ENCODE measurements at regions not wholly inside any gene's neighbourhood (a gene's known extent, or its start where the extent isn't known, plus 50 kb on each side); places are given as distances from the start of the nearest gene placed in this dataset.
"Not testable (repeated sequence)": the region's sequence is repeated elsewhere in the genome, so short reads cannot be mapped to it uniquely, and the experiment has no call there.

GRCh38 chr21:14629461-14629860, 83.3 kb upstream of the SAMSN1 start:
- Histone ChIP-seq H3K4me2 (ENCODE audit: low read length) (no peak overlapping the region), H2AFZ (ENCODE audit: low read depth, low read length) (no peak overlapping the region), H3K9ac (ENCODE audit: low read length) (no peak overlapping the region), H3K4me1 (ENCODE audit: insufficient read depth, low read length) (no peaks in the 10 kb centered on the region), H3K27ac (ENCODE audit: low read depth, low read length) (no peak overlapping the region), H3K9me3 (ENCODE audit: insufficient read depth, low read depth, low read length) (no peaks in the 10 kb centered on the region), H3K4me3 (ENCODE audit: insufficient read depth, low read depth, low read length) (no peak overlapping the region), H3K79me2 (ENCODE audit: insufficient read depth, low read length) (no peaks in the 10 kb centered on the region), H3K36me3 (ENCODE audit: insufficient read depth, low read length) (no peaks in the 10 kb centered on the region), H4K20me1 (ENCODE audit: insufficient read depth, low read length) (no peaks in the 10 kb centered on the region), H3K27me3 (ENCODE audit: insufficient read depth, low read length) (no peaks in the 10 kb centered on the region)
- H3K27ac Mint-ChIP-seq (ENCODE audit: unreplicated experiment) = no peak overlapping the region
- no peaks in the 10 kb centered on the region for H3K27me3 Mint-ChIP-seq (ENCODE audit: low read depth, unreplicated experiment)
- H3K4me3 Mint-ChIP-seq (ENCODE audit: unreplicated experiment) = no peak overlapping the region
- H3K36me3 Mint-ChIP-seq (ENCODE audit: low read depth, unreplicated experiment) = no peaks in the 10 kb centered on the region
- TF ChIP-seq CTCF (IDR thresholded peaks at IDR 0.05; ENCODE audit: insufficient read depth, low read depth, low read length) (no peak), EZH2 (IDR thresholded peaks at IDR 0.05; ENCODE audit: insufficient read depth, low read length) (no peak)
- FAIRE-seq (no peak), DNase-seq (ENCODE audit: low read depth) (no peak)
- H3K9me3 Mint-ChIP-seq (ENCODE audit: unreplicated experiment) = peaks cover 4% of the 10 kb centered on the region
- H3K4me1 Mint-ChIP-seq (ENCODE audit: low read depth, unreplicated experiment) = no peaks in the 10 kb centered on the region

- not testable (repeated sequence) for H3K4me3 ChIP-seq (ENCODE audit: insufficient read depth, low read depth, low read length); H3K4me2 ChIP-seq (ENCODE audit: low read length); H3K27me3 ChIP-seq (ENCODE audit: insufficient read depth, low read length); H3K4me3 Mint-ChIP-seq (ENCODE audit: unreplicated experiment); H3K27ac ChIP-seq (ENCODE audit: low read depth, low read length); H4K20me1 ChIP-seq (ENCODE audit: insufficient read depth, low read length); FAIRE-seq; H3K36me3 Mint-ChIP-seq (ENCODE audit: low read depth, unreplicated experiment); H3K27ac Mint-ChIP-seq (ENCODE audit: unreplicated experiment); H2AFZ ChIP-seq (ENCODE audit: low read depth, low read length); H3K79me2 ChIP-seq (ENCODE audit: insufficient read depth, low read length); DNase-seq (ENCODE audit: low read depth); H3K9ac ChIP-seq (ENCODE audit: low read length); H3K4me1 ChIP-seq (ENCODE audit: insufficient read depth, low read length); H3K9me3 ChIP-seq (ENCODE audit: insufficient read depth, low read depth, low read length); H3K36me3 ChIP-seq (ENCODE audit: insufficient read depth, low read length); H3K27me3 Mint-ChIP-seq (ENCODE audit: low read depth, unreplicated experiment); H3K9me3 Mint-ChIP-seq (ENCODE audit: unreplicated experiment); H3K4me1 Mint-ChIP-seq (ENCODE audit: low read depth, unreplicated experiment)
Measured at GRCh38 chr21:14623079-14623478, 77.0 kb upstream of the SAMSN1 start.

- Histone ChIP-seq H2AFZ (ENCODE audit: low read depth, low read length) (no peak overlapping the region), H3K9me3 (ENCODE audit: insufficient read depth, low read depth, low read length) (no peaks in the 10 kb centered on the region), H3K4me2 (ENCODE audit: low read length) (no peak overlapping the region), H3K4me3 (ENCODE audit: insufficient read depth, low read depth, low read length) (no peak overlapping the region), H3K36me3 (ENCODE audit: insufficient read depth, low read length) (no peaks in the 10 kb centered on the region), H3K27ac (ENCODE audit: low read depth, low read length) (no peak overlapping the region), H3K4me1 (ENCODE audit: insufficient read depth, low read length) (no peaks in the 10 kb centered on the region), H3K27me3 (ENCODE audit: insufficient read depth, low read length) (no peaks in the 10 kb centered on the region), H3K9ac (ENCODE audit: low read length) (no peak overlapping the region), H4K20me1 (ENCODE audit: insufficient read depth, low read length) (no peaks in the 10 kb centered on the region), H3K79me2 (ENCODE audit: insufficient read depth, low read length) (no peaks in the 10 kb centered on the region)
- Mint-ChIP-seq H3K27me3 (ENCODE audit: low read depth, unreplicated experiment) (no peaks in the 10 kb centered on the region), H3K4me3 (ENCODE audit: unreplicated experiment) (no peak overlapping the region), H3K9me3 (ENCODE audit: unreplicated experiment) (peaks cover 2% of the 10 kb centered on the region), H3K4me1 (ENCODE audit: low read depth, unreplicated experiment) (no peaks in the 10 kb centered on the region), H3K36me3 (ENCODE audit: low read depth, unreplicated experiment) (no peaks in the 10 kb centered on the region), H3K27ac (ENCODE audit: unreplicated experiment) (no peak overlapping the region)
- TF ChIP-seq EZH2 (IDR thresholded peaks at IDR 0.05; ENCODE audit: insufficient read depth, low read length) (no peak), CTCF (IDR thresholded peaks at IDR 0.05; ENCODE audit: insufficient read depth, low read depth, low read length) (no peak)
- FAIRE-seq (no peak), DNase-seq (ENCODE audit: low read depth) (no peak)
Measured at GRCh38 chr21:14620152-14620551, 74.0 kb upstream of the SAMSN1 start.

Data from astrocyte (in vitro differentiated cells and primary cell).